HG03378 (cell line): ENCODE measurements at regions not wholly inside any gene's neighbourhood (a gene's known extent, or its start where the extent isn't known, plus 50 kb on each side); places are given as distances from the start of the nearest gene placed in this dataset.

ENCODE experiments used
- ATAC-seq: cut with Tn5 transposase; IDR thresholded peaks from one replicate; pipeline ENCODE4 v1.9.1; 2021; ENCODE audit warnings: mild to moderate bottlenecking, moderate library complexity; ENCODE audit not compliant: unreplicated experiment

GRCh38 chr6:54632984-54633565, 213.5 kb upstream of the FAM83B start:
- ATAC-seq = no peak

DNA sequence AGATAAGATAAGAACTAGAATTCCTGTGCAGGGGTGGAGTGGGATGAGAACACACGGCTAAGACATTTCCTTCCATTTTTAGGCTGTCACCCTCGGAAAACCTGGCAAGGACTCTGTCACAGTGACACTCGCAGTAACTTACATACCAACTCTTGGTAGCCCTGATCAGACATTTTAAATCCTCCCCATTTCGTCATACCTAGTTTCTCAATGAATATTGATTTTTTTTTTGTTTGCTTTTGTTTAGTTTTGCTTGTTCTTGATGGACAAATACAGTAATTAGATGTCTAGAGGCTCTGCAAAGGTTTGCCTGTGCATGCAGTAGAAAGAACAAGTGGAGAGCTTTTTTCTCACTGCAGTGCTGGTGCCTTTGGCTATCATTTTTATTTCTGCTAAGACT, 213.0 kb upstream of the FAM83B start:
- ATAC-seq = no peak

DNA sequence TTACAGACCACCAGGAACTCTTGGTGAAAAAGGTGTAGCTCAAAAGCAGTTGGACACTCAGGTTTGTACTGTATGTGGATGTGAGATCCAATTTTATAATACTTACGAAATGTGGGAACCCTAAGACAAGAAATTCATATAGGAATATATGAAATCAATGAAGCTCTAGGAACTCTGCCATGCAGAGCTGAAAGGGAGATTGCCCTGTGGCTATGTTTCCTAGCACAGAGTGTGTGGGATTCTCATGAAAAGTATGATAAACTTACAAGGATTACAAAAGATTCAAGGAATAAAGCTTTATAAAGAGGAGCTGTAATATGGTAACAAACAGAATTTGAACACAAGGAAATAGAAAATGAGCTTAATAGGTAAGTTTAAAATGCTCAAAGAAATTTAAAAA, 205.7 kb upstream of the FAM83B start:
- ATAC-seq = no peak

GRCh38 chr6:54646069-54646950, 200.3 kb upstream of the FAM83B start:
- ATAC-seq = no peak

- ATAC-seq = no peak
Measured at GRCh38 chr6:54646951-54647664, 199.5 kb upstream of the FAM83B start.

DNA sequence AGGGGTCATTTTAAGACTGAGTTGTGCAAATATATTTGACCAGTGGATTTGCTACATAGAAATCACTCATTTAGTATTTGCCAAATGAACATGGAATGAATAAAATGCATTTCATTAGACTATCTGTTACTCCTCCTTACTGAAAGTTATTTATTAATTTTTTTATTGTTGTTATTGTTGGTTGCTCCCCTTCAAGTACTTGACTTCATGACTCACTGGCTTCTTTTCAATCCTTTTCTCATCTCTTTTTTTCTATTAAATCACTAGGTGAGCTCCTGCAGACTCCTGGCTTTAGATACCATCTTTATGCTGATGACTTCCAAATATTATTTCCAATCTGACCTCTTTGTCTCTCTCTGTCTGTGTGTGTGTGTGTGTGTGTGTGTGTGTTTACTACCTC, 192.2 kb upstream of the FAM83B start:
- ATAC-seq = no peak

DNA sequence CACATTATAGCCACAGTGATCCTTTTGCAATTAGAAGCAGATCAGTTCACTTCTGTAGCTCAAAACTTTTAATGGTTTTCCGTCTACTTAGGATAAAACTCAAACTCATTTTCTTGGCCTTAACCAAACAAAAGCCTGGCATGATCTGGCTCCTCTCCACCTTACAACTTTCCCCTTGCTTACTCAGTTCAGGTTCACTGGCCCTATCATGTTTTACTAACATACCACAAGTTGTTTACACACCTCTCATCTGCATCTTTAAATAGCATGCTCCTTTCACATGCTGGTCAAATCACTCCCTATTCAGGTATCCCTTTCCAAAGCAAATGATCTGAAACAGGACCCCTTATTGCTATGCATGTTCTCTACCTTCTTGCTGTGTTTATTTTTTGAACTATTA, 191.4 kb upstream of the FAM83B start:
- no peak for ATAC-seq

DNA sequence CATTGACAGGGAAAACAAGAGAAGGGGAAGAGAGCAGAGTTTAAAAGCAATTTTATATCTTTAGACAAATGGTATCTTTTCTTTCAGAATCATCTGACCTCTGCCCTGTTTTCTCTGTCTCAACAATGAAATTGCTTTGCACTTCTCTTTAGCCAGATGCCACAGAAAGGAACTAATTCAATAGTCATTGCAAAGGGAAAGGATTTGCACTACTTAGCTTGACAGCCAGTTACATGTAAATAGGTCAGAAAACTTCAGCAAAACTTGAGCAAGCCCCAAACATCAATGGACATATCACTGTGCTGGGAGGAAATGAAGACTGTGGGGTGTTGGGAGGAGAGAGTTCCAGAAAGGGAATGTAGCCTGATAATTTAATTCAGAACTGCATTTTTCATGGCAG, 181.3 kb upstream of the FAM83B start:
- ATAC-seq = no peak

GRCh38 chr6:54680531-54680930, 166.0 kb upstream of the FAM83B start:
- no peak for ATAC-seq

- ATAC-seq = no peak
Measured at GRCh38 chr6:54681267-54681666, 165.3 kb upstream of the FAM83B start.

GRCh38 chr6:54681987-54682386, 164.6 kb upstream of the FAM83B start:
- ATAC-seq = no peak

GRCh38 chr6:54689620-54690019, 157.0 kb upstream of the FAM83B start:
- no peak for ATAC-seq

GRCh38 chr6:54690596-54690995, 156.0 kb upstream of the FAM83B start:
- ATAC-seq = no peak

DNA sequence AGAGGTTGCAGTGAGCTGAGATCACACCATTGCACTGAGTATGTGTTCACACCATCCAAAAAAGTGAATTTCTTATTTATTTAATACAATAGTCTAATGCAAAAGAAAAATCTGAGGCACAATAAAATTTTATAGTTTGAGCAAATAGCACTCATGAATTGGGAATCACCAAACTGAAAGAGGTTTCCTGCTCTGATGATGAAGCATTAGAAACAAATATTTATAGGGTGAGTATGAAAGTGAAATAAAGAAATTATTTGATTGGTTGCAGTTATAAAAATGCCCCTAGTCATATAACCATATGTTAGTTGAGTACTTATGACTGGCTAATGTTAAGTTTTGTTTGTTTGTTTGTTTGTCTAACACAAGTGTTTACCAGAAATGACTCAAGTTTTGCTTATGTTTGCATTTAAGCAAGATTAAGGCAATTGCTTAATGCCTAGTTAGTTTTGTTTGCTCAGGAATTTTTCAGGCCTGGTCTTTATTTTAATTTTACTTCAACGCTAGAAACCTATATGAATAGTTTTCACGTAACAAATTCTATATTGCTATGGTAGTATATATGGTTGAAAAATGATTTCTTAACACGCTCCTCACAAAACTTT, 151.5 kb upstream of the FAM83B start:
- ATAC-seq = no peak

DNA sequence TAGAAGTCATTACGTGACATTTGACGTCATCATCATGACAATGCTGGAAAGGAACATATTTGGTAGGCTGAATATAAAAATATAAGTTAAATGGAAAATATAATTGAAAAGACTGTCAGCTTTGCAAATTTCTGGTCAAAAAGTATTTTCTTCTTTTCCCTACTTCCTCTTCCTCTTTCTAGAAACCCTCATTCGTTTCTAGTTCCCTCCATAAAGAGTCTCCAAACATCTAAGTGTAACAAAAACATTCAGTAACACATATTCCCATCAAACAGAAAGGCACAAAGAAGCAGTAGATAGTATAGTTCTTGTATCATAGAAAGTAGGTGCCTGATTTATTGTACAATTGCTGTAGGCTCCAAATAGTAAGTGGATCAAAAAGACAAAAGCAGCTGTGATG, 150.8 kb upstream of the FAM83B start:
- ATAC-seq = no peak

GRCh38 chr6:54697424-54697823, 149.1 kb upstream of the FAM83B start:
- ATAC-seq = no peak

DNA sequence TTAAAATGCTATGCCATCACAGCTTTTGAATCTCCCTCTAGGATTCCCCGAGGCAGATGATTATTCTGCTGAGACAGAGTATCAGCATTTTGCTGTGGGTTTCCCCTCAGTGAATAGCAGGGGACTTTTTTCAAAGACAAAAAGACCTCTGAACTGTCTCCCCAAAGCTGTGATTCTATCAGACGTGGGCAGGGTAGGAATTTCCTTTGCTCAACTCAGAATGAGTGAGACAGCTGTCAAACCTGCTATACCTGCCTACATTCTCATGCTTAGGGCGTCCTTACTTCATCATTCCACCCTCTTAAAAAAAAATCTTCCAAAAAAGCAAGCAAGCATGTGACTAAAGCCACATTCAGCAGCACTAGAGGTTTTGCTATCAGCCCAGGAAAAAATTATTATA, 147.6 kb upstream of the FAM83B start:
- ATAC-seq = peak; percentile 66

DNA sequence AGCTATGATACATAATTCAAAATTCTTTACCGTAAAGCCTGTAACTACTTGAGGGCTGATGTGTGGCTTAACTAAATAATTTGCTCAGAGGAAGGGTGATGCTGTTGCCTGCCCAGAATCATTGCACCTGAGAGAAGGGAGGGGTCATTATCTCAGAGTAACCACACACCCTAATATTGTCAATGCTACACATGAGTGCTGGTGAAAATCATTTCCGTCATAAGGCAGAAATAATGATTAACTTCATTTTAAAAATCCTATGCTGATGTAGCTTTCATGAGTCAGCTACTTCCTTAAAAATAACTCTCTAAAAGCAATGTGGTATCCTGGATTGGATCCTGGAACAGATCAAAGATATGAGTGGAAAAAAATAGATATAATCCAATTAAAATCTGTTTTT, 146.4 kb upstream of the FAM83B start:
- peak; percentile 42 for ATAC-seq

GRCh38 chr6:54702772-54703171, 143.8 kb upstream of the FAM83B start:
- no peak for ATAC-seq

- no peak for ATAC-seq
Measured at GRCh38 chr6:54706391-54706790, 140.2 kb upstream of the FAM83B start.

DNA sequence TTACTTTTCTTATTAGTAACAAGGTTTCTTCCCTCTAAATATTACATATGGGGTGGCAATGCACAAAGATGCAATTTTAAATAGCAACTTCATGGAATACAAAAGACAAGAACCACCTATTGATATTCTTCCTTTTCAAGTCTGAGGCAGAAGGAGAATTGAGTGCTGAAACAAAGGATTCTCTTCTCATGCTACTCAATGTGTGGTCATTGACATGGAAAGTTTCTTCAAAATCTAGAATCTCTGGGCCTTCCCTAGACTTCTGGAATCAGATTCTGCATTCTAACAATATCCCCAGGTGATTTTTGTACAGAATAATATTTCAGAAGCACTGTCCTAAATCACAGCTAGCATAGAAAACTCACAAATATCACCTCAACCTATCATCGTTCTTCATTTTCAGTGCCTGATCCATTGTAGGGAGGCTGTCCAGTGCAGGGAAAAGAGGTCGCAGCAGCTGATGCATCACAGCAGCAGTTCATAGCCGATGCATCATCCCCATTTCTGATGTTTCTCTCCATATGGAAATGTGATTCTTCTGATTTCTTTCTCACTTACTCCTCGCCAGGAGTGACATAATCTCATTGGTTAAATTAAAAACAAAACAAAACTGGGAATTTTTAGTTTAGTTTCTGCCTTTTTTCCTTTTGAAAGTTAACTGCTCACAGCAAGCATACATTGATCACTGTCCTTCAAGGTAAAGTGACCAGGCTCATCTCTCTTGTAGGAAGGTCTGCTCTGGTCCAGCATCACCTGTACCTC, 139.5 kb upstream of the FAM83B start:
- ATAC-seq = no peak
